ENCODE measurements at regions not wholly inside any gene's neighbourhood (a gene's known extent, or its start where the extent isn't known, plus 50 kb on each side); places are given as distances from the start of the nearest gene placed in this dataset.

- TF ChIP-seq NFRKB (IDR thresholded peaks at IDR 0.05) = no peak
- TF ChIP-seq SUZ12 (IDR thresholded peaks at IDR 0.05) = no peak
- no peak for TF ChIP-seq CTBP1 (IDR thresholded peaks at IDR 0.05; ENCODE audit: borderline replicate concordance)
- TF ChIP-seq FOXM1 (IDR thresholded peaks at IDR 0.05; ENCODE audit: borderline replicate concordance) = no peak
- no peak for TF ChIP-seq LEF1 (IDR thresholded peaks at IDR 0.05; ENCODE audit: borderline replicate concordance)
- no peak for TF ChIP-seq ARNT (IDR thresholded peaks at IDR 0.05)
- TF ChIP-seq SP1 (IDR thresholded peaks at IDR 0.05) = no peak
Observed at GRCh38 chrX:572538-573124, 58.0 kb upstream of the SHOX start.

All from HEK293T (cell line).